ENCODE measurements at regions not wholly inside any gene's neighbourhood (a gene's known extent, or its start where the extent isn't known, plus 50 kb on each side); places are given as distances from the start of the nearest gene placed in this dataset.
"Not testable (repeated sequence)": the region's sequence is repeated elsewhere in the genome, so short reads cannot be mapped to it uniquely, and the experiment has no call there.

GRCh38 chr5:106014262-106014661, 1656.5 kb downstream of the EFNA5 start:
- DNase-seq (ENCODE audit: low spot score) = no peak

- DNase-seq (ENCODE audit: low spot score) = no peak
Observed at GRCh38 chr5:106006242-106006641, 1664.5 kb downstream of the EFNA5 start.

GRCh38 chr5:105998991-105999390, 1671.7 kb downstream of the EFNA5 start:
- not testable (repeated sequence) for DNase-seq (ENCODE audit: low spot score)

- DNase-seq (ENCODE audit: low spot score) = no peak
Observed at GRCh38 chr5:105993027-105993426, 1677.7 kb downstream of the EFNA5 start.

GRCh38 chr5:105982526-105982925, 1688.2 kb downstream of the EFNA5 start:
- DNase-seq (ENCODE audit: low spot score) = no peak

GRCh38 chr5:105978011-105978410, 1692.7 kb downstream of the EFNA5 start:
- no peak for DNase-seq (ENCODE audit: low spot score)

GRCh38 chr5:105977163-105977562, 1693.6 kb downstream of the EFNA5 start:
- DNase-seq (ENCODE audit: low spot score) = no peak

GRCh38 chr5:105970919-105971318, 1699.8 kb downstream of the EFNA5 start:
- no peak for DNase-seq (ENCODE audit: low spot score)

GRCh38 chr5:105968981-105969380, 1701.8 kb downstream of the EFNA5 start:
- no peak for DNase-seq (ENCODE audit: low spot score)

GRCh38 chr5:105963696-105964255, 1707.0 kb downstream of the EFNA5 start:
- no peak for DNase-seq (ENCODE audit: low spot score)

GRCh38 chr5:105961572-105961971, 1709.2 kb downstream of the EFNA5 start:
- no peak for DNase-seq (ENCODE audit: low spot score)

GRCh38 chr5:105956456-105957196, 1714.1 kb downstream of the EFNA5 start:
- no peak for DNase-seq (ENCODE audit: low spot score)

GRCh38 chr5:105954341-105954740, 1716.4 kb downstream of the EFNA5 start:
- DNase-seq (ENCODE audit: low spot score) = no peak

- DNase-seq (ENCODE audit: low spot score) = no peak
Observed at GRCh38 chr5:105953616-105954015, 1717.1 kb downstream of the EFNA5 start.

- DNase-seq (ENCODE audit: low spot score) = no peak
Observed at GRCh38 chr5:105952875-105953274, 1717.9 kb downstream of the EFNA5 start.

- no peak for DNase-seq (ENCODE audit: low spot score)
Observed at GRCh38 chr5:105947461-105947860, 1723.3 kb downstream of the EFNA5 start.

GRCh38 chr5:105945203-105945972, 1725.3 kb downstream of the EFNA5 start:
- no peak for DNase-seq (ENCODE audit: low spot score)

GRCh38 chr5:105940181-105940580, 1730.6 kb downstream of the EFNA5 start:
- DNase-seq (ENCODE audit: low spot score) = no peak

GRCh38 chr5:105934171-105934570, 1736.6 kb downstream of the EFNA5 start:
- no peak for DNase-seq (ENCODE audit: low spot score)

GRCh38 chr5:105931881-105932421, 1738.8 kb downstream of the EFNA5 start:
- no peak for DNase-seq (ENCODE audit: low spot score)

- no peak for DNase-seq (ENCODE audit: low spot score)
Observed at GRCh38 chr5:105929858-105930257, 1740.9 kb downstream of the EFNA5 start.

GRCh38 chr5:105924366-105924765, 1746.4 kb downstream of the EFNA5 start:
- no peak for DNase-seq (ENCODE audit: low spot score)

GRCh38 chr5:105922574-105922973, 1748.2 kb downstream of the EFNA5 start:
- no peak for DNase-seq (ENCODE audit: low spot score)
